Left renal pelvis (tissue), 4 donors: ENCODE measurements at regions not wholly inside any gene's neighbourhood (a gene's known extent, or its start where the extent isn't known, plus 50 kb on each side); places are given as distances from the start of the nearest gene placed in this dataset.
A peak's percentile ranks its signal among the peaks of the same experiment; 100 is the strongest.
"Not testable (repeated sequence)": the region's sequence is repeated elsewhere in the genome, so short reads cannot be mapped to it uniquely, and the experiment has no call there.

Experiments
- DNase-seq, 4 donors: peaks; one replicate each; pipeline ENCODE4 v3.0.0-alpha.2; 2013; ENCODE audit warnings: low read depth in 4 of 4, low spot score in 3 of 4

DNA sequence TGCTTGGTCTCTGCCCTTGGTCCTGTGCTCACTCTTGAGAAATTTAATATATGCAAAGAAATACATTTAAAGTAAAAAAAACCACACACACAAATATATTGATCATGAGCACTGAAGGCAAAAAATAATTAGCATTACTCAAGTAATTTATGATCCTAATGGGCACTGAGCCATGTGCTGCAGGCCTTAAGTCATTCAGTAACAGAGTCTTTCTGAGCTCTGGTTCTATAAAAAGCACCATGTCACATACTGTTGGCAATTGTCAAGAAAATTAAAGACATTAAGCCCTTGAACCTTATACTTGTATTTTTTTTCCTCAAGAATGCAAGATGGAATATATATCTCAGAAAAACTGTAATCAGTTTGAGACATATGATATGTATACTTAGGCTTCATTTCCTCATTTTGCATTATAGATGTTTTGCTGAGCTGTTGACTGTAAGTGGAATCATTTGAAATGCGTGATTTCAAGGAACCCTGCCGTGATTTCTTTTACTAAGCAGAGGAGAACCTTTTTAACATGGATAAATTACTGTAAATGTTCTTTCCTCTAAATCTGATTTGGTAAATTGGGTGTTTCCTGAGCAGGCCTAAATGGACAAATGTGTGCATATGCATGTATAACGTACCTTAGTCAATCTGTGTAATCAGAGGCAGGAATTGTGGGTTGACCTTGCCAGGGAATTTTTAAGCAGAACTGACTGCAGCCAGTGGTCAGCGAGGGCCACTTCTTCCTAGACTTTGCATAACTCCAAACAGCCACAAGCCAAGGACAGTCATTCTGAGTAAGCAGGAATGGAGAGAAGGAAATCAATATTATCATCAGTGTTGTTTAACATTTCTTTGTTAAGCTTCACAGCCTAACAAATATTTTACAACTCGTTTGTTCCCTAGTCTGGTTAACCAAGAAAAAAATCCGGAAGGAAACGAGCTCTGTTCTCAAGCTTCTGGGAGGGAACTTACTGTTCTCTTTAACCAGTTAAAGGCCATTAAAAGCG lies 191.5 kb upstream of the ATP5MC3 start:
- no peak for DNase-seq

- DNase-seq = no peak
Measured at GRCh38 chr2:175371378-175371777, 189.9 kb upstream of the ATP5MC3 start.

- peak; percentile 35 to 48 (median 42) for DNase-seq
Measured at GRCh38 chr2:175366815-175367214, 185.3 kb upstream of the ATP5MC3 start.

- no peak for DNase-seq
Measured at GRCh38 chr2:175363699-175364098, 182.2 kb upstream of the ATP5MC3 start.

DNA sequence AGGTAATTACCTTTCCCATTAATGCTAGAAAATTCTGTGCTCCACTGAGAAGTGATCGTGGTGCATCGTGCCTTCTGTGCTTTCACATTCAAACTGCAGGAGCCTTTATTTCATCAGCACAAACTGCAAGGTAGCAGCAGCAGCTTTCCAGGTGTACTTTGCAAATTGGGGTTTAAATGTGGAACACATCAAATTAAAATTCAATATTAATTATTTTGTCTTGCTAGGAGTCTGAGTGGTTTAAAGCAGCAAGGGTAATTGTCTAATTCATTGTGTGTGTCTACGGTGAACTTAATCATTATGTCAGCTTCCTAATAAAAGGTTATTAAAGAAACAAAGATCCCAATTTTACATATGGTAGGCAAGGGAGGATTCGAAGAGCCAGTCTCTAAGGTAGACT lies 180.8 kb upstream of the ATP5MC3 start:
- no peak for DNase-seq

DNA sequence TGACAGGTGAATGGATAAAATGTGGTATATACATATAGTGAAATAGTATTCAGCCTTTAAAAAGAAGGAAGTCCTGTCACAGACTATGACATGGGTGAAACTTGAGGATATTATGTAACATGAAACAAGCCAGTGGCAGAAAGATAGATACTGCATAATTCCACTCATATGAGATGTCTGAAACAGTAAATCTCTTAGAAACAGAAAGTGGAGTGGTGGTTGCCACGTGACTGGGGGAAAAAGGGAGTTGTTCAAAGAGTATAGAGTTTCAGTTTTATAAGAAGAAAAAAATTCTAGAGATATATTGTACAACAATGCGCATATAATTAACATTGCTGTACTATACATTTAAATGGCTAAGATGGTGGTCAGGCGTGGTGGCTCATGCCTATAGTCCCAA lies 178.2 kb upstream of the ATP5MC3 start:
- DNase-seq = no peak

DNA sequence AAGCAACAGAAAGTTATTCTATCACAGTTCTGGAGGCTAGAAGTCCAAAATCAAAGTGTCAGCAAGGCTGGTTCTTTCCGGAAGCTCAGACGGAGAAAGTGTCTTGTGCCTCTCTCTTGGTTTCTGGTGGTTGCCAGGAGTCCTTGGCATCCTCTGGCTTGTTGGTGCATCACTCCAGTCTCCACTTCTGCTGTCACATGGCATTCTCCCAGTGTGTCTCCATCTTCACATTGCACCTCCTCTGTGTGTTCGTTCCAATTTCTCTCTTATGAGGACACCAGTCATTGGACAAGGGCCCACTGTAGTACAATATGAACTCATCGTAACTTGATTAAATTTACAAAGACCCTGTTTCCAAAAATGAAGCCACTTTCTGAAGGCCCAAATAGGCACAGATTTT lies 175.4 kb upstream of the ATP5MC3 start:
- DNase-seq = no peak

DNA sequence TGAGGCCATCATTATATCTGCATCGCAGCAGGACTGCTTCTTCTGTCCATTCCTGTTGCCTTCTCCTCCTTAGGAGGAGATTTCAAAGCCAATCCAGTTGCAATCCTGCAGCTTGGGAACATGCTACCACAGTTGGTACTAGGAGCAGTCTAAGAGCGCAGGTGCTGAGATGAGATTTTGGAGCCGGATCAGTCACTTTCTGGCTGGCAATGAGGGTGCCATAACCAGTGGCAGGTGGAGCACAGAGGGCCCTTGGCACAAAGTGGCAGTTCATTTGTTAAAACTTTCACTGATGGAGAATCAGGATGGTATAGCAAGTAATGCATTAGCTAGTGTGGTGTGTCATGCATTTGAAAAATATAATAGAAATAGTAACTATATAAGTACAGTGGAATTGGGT lies 173.7 kb upstream of the ATP5MC3 start:
- no peak for DNase-seq

- DNase-seq = no peak
Measured at GRCh38 chr2:175353275-175353674, 171.8 kb upstream of the ATP5MC3 start.

- DNase-seq = no peak
Measured at GRCh38 chr2:175351512-175351911, 170.0 kb upstream of the ATP5MC3 start.

GRCh38 chr2:175350105-175350504 lies 168.6 kb upstream of the ATP5MC3 start:
- DNase-seq = no peak

DNA sequence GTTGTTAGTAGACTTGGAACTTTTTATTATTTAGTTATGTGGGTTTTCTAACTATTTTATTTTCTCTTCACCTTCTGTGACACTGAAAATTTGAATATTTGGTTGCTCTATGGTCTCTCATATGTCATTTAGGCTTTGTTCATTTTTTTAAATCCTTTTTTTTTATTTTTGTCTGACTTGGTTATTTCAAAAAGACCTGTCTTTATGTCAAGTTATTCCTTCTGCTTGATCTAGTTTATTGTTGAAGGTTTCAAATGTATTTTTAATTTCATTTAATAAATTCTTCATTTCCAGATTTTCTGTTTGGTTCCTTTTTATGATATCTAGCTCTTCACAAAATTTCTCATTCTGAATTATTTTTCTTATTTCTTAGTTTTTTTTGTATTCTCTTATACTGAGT lies 160.6 kb upstream of the ATP5MC3 start:
- no peak for DNase-seq

DNA sequence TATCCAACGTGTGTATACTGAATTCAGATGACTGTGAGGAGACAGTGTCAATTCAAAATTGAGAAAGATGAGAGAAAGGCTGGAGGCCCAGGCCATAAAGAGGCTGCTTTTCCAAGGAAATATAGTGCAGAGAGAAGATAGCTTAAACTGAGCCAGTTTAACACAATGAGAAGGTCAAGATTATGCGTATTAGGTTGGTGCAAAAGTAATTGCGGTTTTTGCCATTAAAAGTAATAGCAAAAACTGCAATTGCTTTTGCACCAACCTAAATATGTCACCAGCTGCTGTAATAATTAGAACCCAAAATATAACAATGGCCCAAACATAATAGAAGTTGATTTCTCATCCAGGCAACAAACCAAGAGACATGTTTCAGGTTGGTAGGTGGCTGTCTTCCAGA lies 148.7 kb upstream of the ATP5MC3 start:
- DNase-seq = no peak

- DNase-seq = no peak
Measured at GRCh38 chr2:175326801-175327200, 145.3 kb upstream of the ATP5MC3 start.

- DNase-seq = not testable (repeated sequence)
Measured at GRCh38 chr2:175326164-175326563, 144.7 kb upstream of the ATP5MC3 start.

DNA sequence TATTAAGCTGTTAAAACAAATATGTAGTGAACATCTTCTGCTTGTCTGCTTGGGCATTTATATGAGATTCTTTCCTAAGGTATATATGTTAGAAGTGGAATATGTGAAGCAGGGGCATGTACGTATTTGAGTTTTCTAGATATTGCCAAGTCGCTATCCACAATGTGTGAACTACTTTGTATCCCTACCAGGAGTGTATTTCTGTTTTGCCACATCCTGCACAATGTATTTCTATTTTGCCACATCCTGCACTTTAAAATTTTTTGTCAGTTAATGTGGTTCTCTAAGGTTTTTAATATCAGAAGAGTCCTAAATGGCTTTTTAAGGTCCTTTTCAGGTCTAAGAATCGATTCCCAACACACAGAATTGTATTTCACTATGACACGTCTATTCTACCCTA lies 141.7 kb upstream of the ATP5MC3 start:
- no peak for DNase-seq

DNA sequence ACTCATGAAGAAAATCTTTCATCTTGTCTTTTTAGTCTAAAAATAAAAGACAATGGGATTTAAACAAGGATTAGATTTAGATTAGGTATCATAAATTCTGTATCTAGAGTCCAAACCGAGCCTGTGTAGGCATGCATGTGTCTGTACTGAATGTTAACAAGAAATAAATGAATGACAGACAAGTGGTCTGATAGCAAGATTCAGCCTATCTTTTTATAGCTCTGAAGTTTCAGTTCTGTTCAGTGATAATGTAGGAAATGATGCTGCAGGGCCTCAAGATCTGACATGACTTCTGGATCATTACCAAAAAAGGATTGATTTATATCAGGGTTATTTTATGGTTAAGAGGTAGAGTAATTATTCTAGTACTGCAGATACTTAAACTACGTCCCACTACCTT lies 137.0 kb upstream of the ATP5MC3 start:
- no peak for DNase-seq

- no peak for DNase-seq
Measured at GRCh38 chr2:175317751-175318150, 136.2 kb upstream of the ATP5MC3 start.

- no peak for DNase-seq
Measured at GRCh38 chr2:175312137-175312536, 130.6 kb upstream of the ATP5MC3 start.

DNA sequence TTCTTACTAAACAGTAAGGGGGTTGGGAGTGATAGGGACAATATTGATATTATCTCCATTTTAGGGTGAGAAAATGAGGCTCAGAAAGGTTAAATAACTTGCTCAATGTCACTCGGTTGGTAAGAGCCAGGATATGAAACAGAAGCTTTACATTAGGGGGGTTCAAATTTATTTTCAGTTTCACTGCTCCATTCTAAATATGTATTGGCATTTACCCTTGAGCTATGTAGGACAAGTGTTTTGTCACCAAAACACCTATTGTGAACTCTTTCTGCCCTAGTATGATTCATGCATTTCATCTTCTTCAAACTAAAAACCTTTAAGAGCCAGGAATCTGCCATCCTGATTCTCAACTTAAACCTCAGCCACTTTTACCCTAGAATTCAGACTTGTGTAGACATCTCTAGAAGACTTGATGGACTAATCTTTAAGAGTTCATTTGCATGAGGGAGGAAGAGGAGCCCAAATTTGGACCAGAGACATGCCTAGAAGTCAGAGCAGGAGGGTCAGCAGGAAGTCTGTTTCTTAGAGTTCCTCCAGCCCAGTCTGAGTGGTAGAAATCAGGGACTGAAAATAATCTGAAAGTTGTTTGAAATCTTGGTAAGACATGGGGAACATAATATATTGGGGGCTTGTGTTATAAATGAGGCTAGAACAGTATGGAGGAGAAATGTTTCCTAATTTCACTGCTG lies 129.4 kb upstream of the ATP5MC3 start:
- no peak for DNase-seq

DNA sequence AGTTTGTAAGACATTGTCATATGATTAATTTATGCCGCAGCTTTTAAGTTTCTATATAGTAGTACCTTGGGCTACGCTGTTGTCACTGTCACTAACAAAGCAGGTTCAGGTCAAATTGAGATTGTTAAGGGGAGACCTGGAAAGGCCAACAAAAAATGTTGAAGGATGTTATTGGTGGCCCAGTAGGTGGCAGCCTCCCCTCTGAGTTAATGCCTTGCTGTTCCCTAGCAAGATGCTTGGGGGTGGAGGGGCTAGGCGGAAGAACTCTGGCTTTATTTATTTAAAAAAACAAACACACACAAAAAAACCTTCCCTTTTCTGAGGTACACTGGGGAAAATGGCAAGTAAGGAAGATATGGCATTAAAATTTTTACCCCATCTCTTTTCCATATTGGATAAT lies 128.3 kb upstream of the ATP5MC3 start:
- no peak for DNase-seq

GRCh38 chr2:175308005-175308404 lies 126.5 kb upstream of the ATP5MC3 start:
- DNase-seq = no peak
